K562 (cell line): ENCODE measurements at regions not wholly inside any gene's neighbourhood (a gene's known extent, or its start where the extent isn't known, plus 50 kb on each side); places are given as distances from the start of the nearest gene placed in this dataset.

ENCODE experiments used
- ATAC-seq: fragments of 200-7000 bp; cut with Tn5 transposase; 3 replicates; pipeline ENCODE4 v1.9.1; 2020; ENCODE audit warnings: moderate library complexity
- BruUV-seq: library from RNA; stranded (reverse); fragments of 400-500 nt; replicated peaks from 2 replicates; lab custom pipeline; 2021; lab: Mats Ljungman, UMichigan
- CTCF ChIA-PET: fragments of 300-600 bp; formaldehyde crosslinking; extraction: SDS; loops from one replicate; lab custom pipeline; 2021; ENCODE audit warnings: low intra/inter-chr PET ratio; lab: Yijun Ruan, JAX
- POLR2A ChIA-PET: fragments of 300-600, 350-650 bp; sonication (Branson Sonifier 250); formaldehyde crosslinking; extraction: SDS; loops from one replicate; lab custom pipeline; 2021; ENCODE audit warnings: antibody characterized with exemption, inconsistent platforms; lab: Yijun Ruan, JAX
- DNase-seq, 4 experiments: peaks; one replicate each; pipeline versions ENCODE4 v3.0.0 to v3.0.0-alpha.2; 2011 to 2018; ENCODE audit warnings: low spot score in 3 of 4, mixed read lengths in 3 of 4; ENCODE audit errors: extremely low read depth in 1 of 4
- FAIRE-seq: peaks from 2 replicates; lab custom pipeline; 2011; peaks lifted over from hg19 to GRCh38; lab: Jason Lieb, UNC
- H2AFZ ChIP-seq: 2 replicates; pipeline ENCODE4 v1.6.0; 2011; ENCODE audit warnings: low read depth, low read length, control low read depth, inconsistent platforms
- H3K27ac ChIP-seq: fragments of 200-600 bp; 3 replicates; pipeline ENCODE4 v1.8.0; 2011; ENCODE audit warnings: low read depth, mild to moderate bottlenecking, control low read depth, inconsistent platforms, low read length, moderate library complexity, mixed read lengths; ENCODE audit errors: extremely low read depth
- H3K27me3 ChIP-seq, 2 experiments: fragments of 300-600 bp in 1 of 2; 2 replicates in 1 of 2; 3 replicates in 1 of 2; pipeline versions ENCODE4 v1.6.0 to v1.8.0; 2011; ENCODE audit warnings: inconsistent platforms in 2 of 2, low read length in 2 of 2, mild to moderate bottlenecking in 1 of 2, mixed read lengths in 1 of 2, moderate library complexity in 1 of 2; ENCODE audit not compliant: control insufficient read depth in 2 of 2, insufficient read depth in 2 of 2
- H3K36me3 ChIP-seq: fragments of 300-600 bp; 3 replicates; pipeline ENCODE4 v1.8.0; 2011; ENCODE audit warnings: mild to moderate bottlenecking, low read length, inconsistent platforms; ENCODE audit not compliant: control insufficient read depth, insufficient read depth
- H3K4me1 ChIP-seq, 2 experiments: fragments of 200-600 bp in 1 of 2; replicated peaks in 1 of 2; 2 replicates in 1 of 2; 3 replicates in 1 of 2; pipeline versions ENCODE4 v1.5.1 to v1.8.0; 2011; ENCODE audit warnings: inconsistent platforms in 2 of 2, low read length in 2 of 2, mild to moderate bottlenecking in 1 of 2, mixed read lengths in 1 of 2, moderate library complexity in 1 of 2; ENCODE audit not compliant: control insufficient read depth in 2 of 2, insufficient read depth in 2 of 2
- H3K4me2 ChIP-seq: 2 replicates; pipeline ENCODE4 v1.6.1; 2011; ENCODE audit warnings: low read length, control low read depth, inconsistent platforms, mixed read lengths; ENCODE audit not compliant: insufficient read depth
- H3K4me3 ChIP-seq: fragments of 200-600 bp; sonication (generic), shearing (Covaris generic); 2 replicates; pipeline ENCODE4 v1.5.1; 2016; ENCODE audit warnings: control low read depth, inconsistent platforms
- H3K79me2 ChIP-seq: fragments of 200-600 bp; 3 replicates; pipeline ENCODE4 v1.8.0; 2011; ENCODE audit warnings: low read length, inconsistent platforms; ENCODE audit not compliant: control insufficient read depth, insufficient read depth
- H3K9ac ChIP-seq, 2 experiments: 2 replicates each; pipeline versions ENCODE4 v1.6.0 to v1.6.1; 2011; ENCODE audit warnings: low read depth in 2 of 2, low read length in 2 of 2, control low read depth in 1 of 2, inconsistent platforms in 1 of 2, mild to moderate bottlenecking in 1 of 2, mixed read lengths in 1 of 2; ENCODE audit not compliant: insufficient read depth in 1 of 2
- H3K9me1 ChIP-seq: one replicate; pipeline ENCODE4 v1.6.0; 2011; ENCODE audit warnings: inconsistent platforms, mild to moderate bottlenecking, low read length, moderate library complexity; ENCODE audit not compliant: control insufficient read depth, insufficient read depth
- H3K9me3 ChIP-seq: replicated peaks from 2 replicates; pipeline ENCODE4 v1.5.1; 2011; ENCODE audit warnings: low read depth, low read length, inconsistent platforms; ENCODE audit not compliant: control insufficient read depth, insufficient read depth
- H4K20me1 ChIP-seq: replicated peaks from 2 replicates; pipeline ENCODE4 v1.6.1; 2011; ENCODE audit warnings: low read length, inconsistent platforms, mixed read lengths; ENCODE audit not compliant: control insufficient read depth, insufficient read depth
- CEBPB ChIP-seq: fragments of 450-650 bp; IDR thresholded peaks from 2 replicates; pipeline ENCODE4 v1.6.1; 2016; ENCODE audit warnings: missing genetic modification characterization, missing compliant biosample characterization
- CEBPG ChIP-seq, 3 experiments: fragments of 200-800 bp in 1 of 3; sonication (Bioruptor generic) in 1 of 3; sonication (generic) in 1 of 3; formaldehyde crosslinking in 1 of 3; IDR thresholded peaks in 2 of 3; conservative IDR thresholded peaks in 1 of 3; 2 replicates each; pipeline versions ENCODE4 v1.6.1 to v1.8.0; 2016 to 2022; ENCODE audit warnings: missing compliant biosample characterization in 2 of 3, missing genetic modification characterization in 2 of 3, mild to moderate bottlenecking in 1 of 3, missing genetic modification reagents in 1 of 3
- WGBS: fragments of 100-300 bp; shearing (Covaris generic); methylation state at CpG from one replicate; pipeline ENCODE4 v1.1.6; 2016; ENCODE audit warnings: low coverage, mixed read lengths; ENCODE audit not compliant: insufficient coverage; ENCODE audit errors: missing lambda C conversion rate; 5-methylcytosine and 5-hydroxymethylcytosine counted together
- in situ Hi-C: fragments of 300-500 bp; cut with MboI; formaldehyde crosslinking; loops from 4 replicates; pipeline ENCODE4 v1.15.0; 2018; ENCODE audit warnings: inconsistent platforms, mixed read lengths
- intact Hi-C: fragments of 100-400 bp; cut with micrococcal nuclease; formaldehyde crosslinking; loops from 2 replicates; pipeline ENCODE4 v1.14.2; 2022
- TF ChIP-seq, protein P1 (sequence below): sonication (generic); formaldehyde crosslinking; IDR thresholded peaks from 2 replicates; pipeline ENCODE4 v1.8.0; 2022; ENCODE audit warnings: missing genetic modification reagents, mild to moderate bottlenecking, borderline replicate concordance

DNA sequence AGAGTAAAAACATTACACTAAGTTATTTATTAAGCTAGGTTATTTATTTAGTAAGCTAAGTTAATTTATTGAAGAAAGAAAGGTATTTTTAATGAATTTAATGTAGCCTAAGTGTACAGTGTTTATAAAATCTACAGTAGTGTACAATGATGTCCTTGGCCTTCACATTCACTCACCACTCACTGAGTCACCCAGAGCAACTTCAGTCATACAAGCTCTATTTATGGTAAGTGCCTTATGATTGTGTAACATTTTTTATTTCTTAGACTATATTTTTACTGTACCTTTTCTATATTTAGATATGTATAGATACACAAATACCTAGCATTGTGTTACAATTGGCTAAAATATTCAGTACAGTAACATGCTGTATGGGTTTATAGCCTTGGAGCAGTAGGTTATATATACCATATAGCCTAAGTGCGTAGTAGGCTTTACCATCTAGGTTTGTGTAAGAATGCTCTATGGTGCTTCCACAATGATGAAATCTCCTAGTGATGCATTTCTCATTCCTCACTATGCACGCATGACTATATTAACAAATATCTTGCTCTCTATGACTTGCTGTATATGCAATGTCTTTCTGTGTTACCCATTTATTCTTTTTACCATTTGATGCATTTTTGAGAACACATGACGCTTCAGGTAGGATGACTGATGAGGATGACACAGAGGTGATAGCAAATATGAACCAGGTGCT is 309.6 kb upstream of the ATXN7L3B start:
- DNase-seq: no peak
- Histone ChIP-seq H3K4me1 (no peaks in the 10 kb centered on the region), H3K4me2 (no peak overlapping the region), H3K36me3 (no peaks in the 10 kb centered on the region), H3K79me2 (no peaks in the 10 kb centered on the region), H3K27me3 (no peaks in the 10 kb centered on the region), H3K27ac (no peak overlapping the region), H3K9me1 (no peaks in the 10 kb centered on the region), H2AFZ (no peak overlapping the region), H3K9me3 (no peaks in the 10 kb centered on the region), H4K20me1 (no peaks in the 10 kb centered on the region), H3K4me3 (no peak overlapping the region), H3K9ac (no peak overlapping the region)
- no peak for FAIRE-seq
- TF ChIP-seq, protein P1, sequence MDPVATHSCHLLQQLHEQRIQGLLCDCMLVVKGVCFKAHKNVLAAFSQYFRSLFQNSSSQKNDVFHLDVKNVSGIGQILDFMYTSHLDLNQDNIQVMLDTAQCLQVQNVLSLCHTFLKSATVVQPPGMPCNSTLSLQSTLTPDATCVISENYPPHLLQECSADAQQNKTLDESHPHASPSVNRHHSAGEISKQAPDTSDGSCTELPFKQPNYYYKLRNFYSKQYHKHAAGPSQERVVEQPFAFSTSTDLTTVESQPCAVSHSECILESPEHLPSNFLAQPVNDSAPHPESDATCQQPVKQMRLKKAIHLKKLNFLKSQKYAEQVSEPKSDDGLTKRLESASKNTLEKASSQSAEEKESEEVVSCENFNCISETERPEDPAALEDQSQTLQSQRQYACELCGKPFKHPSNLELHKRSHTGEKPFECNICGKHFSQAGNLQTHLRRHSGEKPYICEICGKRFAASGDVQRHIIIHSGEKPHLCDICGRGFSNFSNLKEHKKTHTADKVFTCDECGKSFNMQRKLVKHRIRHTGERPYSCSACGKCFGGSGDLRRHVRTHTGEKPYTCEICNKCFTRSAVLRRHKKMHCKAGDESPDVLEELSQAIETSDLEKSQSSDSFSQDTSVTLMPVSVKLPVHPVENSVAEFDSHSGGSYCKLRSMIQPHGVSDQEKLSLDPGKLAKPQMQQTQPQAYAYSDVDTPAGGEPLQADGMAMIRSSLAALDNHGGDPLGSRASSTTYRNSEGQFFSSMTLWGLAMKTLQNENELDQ (CRISPR knock-in tag): no peak
- TF ChIP-seq CEBPB (peak; percentile 13; the same call in 1 of the 2 replicates), CEBPG (CRISPR knock-in tag; IDR thresholded peaks at IDR 0.05) (no peak), CEBPG (tag; conservative IDR thresholded peaks at IDR 0.05 in 1 of 2, IDR thresholded peaks at IDR 0.05 in 1 of 2) (0 out of 4 replicates have a peak, but pooled peaks of 1 of the 2 experiments have one; percentile 23)
- BruUV-seq: no TSS peak
- ATAC-seq: no peak
- CTCF ChIA-PET: no interaction called here
- in situ Hi-C loops (no loop called here), intact Hi-C loops (no loop called here)
- WGBS: 84% methylated on average over 3 of the region's 3 CpGs
- POLR2A ChIA-PET: no interaction called here
